Breast epithelium (tissue), 4 donors: ENCODE measurements at regions not wholly inside any gene's neighbourhood (a gene's known extent, or its start where the extent isn't known, plus 50 kb on each side); places are given as distances from the start of the nearest gene placed in this dataset.
"Not testable (repeated sequence)": the region's sequence is repeated elsewhere in the genome, so short reads cannot be mapped to it uniquely, and the experiment has no call there.

Experiments
- DNase-seq, 2 donors: peaks; one replicate each; pipeline ENCODE4 v3.0.0-alpha.2; 2019; ENCODE audit warnings: low spot score in 2 of 2
- H3K27ac ChIP-seq, 2 donors: fragments of 200-600 bp; sonication (generic) in 1 of 2; one replicate each; pipeline ENCODE4 v1.5.1; 2016 to 2019; ENCODE audit warnings: mild to moderate bottlenecking in 1 of 2
- H3K27me3 ChIP-seq, 2 donors: fragments of 200-600 bp; sonication (generic) in 1 of 2; one replicate each; pipeline versions ENCODE4 v1.5.1 to v1.6.0; 2017 to 2019; ENCODE audit warnings: control low read depth in 1 of 2, mild to moderate bottlenecking in 1 of 2
- H3K36me3 ChIP-seq: fragments of 200-600 bp; one replicate; pipeline ENCODE4 v1.5.1; 2019
- H3K4me1 ChIP-seq, 2 donors: fragments of 200-600 bp; sonication (generic); one replicate each; pipeline ENCODE4 v1.5.1; 2016 to 2019; ENCODE audit warnings: control low read depth in 1 of 2
- H3K4me3 ChIP-seq, 3 donors: fragments of 200-600 bp; sonication (generic); 1 replicate in 2 of 3; 2 replicates in 1 of 3; pipeline ENCODE4 v1.5.1; 2016 to 2019; ENCODE audit warnings: mild to moderate bottlenecking in 3 of 3, moderate library complexity in 2 of 3
- H3K9me3 ChIP-seq, 2 donors: fragments of 200-600 bp; sonication (generic) in 1 of 2; one replicate each; pipeline ENCODE4 v1.5.1; 2016 to 2019; ENCODE audit warnings: control low read depth in 1 of 2
- POLR2A ChIP-seq: fragments of 450-650 bp; IDR thresholded peaks from one replicate; pipeline ENCODE4 v1.6.1; 2016; ENCODE audit warnings: antibody characterized with exemption, mild to moderate bottlenecking, moderate library complexity
- POLR2AphosphoS5 ChIP-seq, 3 donors: sonication (generic); formaldehyde crosslinking; IDR thresholded peaks; one replicate each; pipeline ENCODE4 v1.6.1; 2017; ENCODE audit warnings: antibody characterized with exemption in 3 of 3
- intact Hi-C: fragments of 100-400 bp; cut with DNase I; formaldehyde crosslinking; loops from one replicate; pipeline ENCODE4 v1.15.1; 2023; ENCODE audit warnings: low total_unique reads
- TF ChIP-seq, protein P1 (sequence below), 3 donors: fragments of 450-650 bp; IDR thresholded peaks; one replicate each; pipeline ENCODE4 v1.5.1; 2016 to 2017; ENCODE audit warnings: antibody characterized with exemption in 3 of 3, mild to moderate bottlenecking in 3 of 3, moderate library complexity in 3 of 3

DNA sequence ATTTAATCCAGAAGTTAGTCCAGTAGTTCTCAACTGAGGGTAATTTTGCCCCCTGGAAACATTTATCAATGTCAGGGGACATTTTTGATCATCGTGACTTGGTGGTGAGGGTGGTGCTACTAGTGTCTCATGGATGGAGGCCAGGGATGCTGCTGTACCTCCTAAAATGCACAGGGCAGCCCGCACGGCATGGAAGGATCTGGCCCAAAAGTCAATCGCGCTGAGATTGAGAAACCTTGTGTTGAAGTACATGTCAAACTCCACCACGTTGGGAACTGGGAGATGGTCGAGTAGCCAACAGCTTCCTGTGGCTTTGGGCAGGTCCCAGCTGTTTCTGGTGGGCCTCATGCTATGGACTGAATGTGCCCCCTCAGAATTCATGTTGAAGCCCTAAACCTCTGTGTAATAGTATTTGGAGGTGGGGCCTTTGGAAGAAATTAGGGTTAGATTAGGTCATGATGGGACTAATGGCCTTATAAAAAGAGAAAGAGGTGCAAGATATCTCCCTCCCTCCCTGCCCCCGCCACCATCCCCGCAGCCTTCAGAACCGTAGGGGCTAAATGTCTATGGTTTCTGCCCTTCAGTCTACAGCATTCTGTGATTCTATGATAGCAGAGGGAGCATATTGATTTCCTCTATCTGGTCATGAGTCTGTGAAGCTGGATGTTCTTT is 259.7 kb downstream of the MYCN start:
- no peaks in the 10 kb centered on the region for H3K27me3 ChIP-seq
- no peaks in the 10 kb centered on the region for H3K9me3 ChIP-seq
- no peak overlapping the region for H3K4me3 ChIP-seq
- DNase-seq = no peak
- no peak overlapping the region for H3K27ac ChIP-seq
- H3K36me3 ChIP-seq = no peaks in the 10 kb centered on the region
- intact Hi-C loops = no loop called here
- TF ChIP-seq, protein P1, sequence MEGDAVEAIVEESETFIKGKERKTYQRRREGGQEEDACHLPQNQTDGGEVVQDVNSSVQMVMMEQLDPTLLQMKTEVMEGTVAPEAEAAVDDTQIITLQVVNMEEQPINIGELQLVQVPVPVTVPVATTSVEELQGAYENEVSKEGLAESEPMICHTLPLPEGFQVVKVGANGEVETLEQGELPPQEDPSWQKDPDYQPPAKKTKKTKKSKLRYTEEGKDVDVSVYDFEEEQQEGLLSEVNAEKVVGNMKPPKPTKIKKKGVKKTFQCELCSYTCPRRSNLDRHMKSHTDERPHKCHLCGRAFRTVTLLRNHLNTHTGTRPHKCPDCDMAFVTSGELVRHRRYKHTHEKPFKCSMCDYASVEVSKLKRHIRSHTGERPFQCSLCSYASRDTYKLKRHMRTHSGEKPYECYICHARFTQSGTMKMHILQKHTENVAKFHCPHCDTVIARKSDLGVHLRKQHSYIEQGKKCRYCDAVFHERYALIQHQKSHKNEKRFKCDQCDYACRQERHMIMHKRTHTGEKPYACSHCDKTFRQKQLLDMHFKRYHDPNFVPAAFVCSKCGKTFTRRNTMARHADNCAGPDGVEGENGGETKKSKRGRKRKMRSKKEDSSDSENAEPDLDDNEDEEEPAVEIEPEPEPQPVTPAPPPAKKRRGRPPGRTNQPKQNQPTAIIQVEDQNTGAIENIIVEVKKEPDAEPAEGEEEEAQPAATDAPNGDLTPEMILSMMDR (IDR thresholded peaks at IDR 0.05) = no peak
- TF ChIP-seq POLR2AphosphoS5 (IDR thresholded peaks at IDR 0.05) (no peak), POLR2A (no peak)
- H3K4me1 ChIP-seq = no peaks in the 10 kb centered on the region

DNA sequence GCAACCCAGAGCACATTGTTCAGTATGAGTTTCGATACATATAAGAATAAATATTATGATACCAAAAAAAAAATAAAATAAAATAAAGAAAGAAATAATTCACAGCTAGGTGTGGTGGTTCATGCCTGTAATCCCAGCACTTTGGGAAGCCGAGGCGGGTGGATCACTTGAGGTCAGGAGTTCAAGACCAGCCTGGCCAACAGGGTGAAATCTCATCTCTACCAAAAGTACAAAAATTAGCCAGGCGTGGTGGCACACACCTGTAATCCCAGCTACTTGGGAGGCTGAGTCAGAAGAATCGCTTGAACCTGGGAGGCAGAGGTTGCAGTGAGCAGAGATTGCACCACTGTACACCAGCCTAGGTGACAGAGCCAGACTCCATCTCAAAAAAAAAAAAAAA is 258.9 kb downstream of the MYCN start:
- H3K27ac ChIP-seq, H3K4me1 ChIP-seq, intact Hi-C loops, H3K27me3 ChIP-seq, H3K36me3 ChIP-seq, H3K9me3 ChIP-seq, DNase-seq, H3K4me3 ChIP-seq: not testable (repeated sequence)

DNA sequence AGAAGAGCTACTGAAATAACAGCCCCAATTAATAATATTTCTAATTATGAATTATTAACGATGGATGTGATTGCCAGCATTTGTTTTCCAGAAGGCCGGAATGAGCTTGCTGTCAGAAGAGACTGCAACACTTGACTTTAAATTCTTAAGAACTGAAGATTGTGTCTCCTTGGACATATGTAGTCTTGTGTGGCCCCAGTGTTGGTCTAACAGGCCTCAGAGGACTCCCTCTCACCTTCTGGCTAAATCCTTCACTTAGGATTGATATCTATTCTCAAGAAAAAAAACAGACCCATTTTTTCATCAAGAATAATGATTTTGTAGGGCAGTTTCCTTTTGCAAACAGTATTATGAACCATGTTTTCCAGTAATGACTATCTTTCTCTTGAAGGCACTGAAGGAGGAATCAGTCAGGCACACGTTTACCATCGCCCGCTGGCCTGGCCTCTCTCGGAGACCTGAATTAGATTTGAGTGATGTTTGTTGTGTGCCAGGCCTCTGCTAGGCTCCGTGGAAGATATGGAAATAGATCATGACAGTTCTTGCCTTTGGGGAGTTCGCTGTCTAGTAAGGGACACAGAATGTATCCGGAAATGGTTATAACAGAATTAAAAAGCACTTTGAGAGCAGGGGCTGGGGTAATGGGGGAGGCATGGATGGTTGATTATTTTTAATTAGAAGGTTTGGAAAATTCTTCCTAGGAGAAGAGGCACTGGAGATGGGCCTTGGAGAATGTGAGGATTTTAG is 258.0 kb downstream of the MYCN start:
- no peaks in the 10 kb centered on the region for H3K36me3 ChIP-seq
- no peak overlapping the region for H3K27ac ChIP-seq
- DNase-seq = no peak
- H3K27me3 ChIP-seq = no peaks in the 10 kb centered on the region
- no peaks in the 10 kb centered on the region for H3K9me3 ChIP-seq
- intact Hi-C loops = no loop called here
- no peak overlapping the region for H3K4me3 ChIP-seq
- no peak for TF ChIP-seq POLR2AphosphoS5 (IDR thresholded peaks at IDR 0.05)
- TF ChIP-seq POLR2A = no peak
- TF ChIP-seq, protein P1 (IDR thresholded peaks at IDR 0.05) = no peak
- H3K4me1 ChIP-seq = no peaks in the 10 kb centered on the region

DNA sequence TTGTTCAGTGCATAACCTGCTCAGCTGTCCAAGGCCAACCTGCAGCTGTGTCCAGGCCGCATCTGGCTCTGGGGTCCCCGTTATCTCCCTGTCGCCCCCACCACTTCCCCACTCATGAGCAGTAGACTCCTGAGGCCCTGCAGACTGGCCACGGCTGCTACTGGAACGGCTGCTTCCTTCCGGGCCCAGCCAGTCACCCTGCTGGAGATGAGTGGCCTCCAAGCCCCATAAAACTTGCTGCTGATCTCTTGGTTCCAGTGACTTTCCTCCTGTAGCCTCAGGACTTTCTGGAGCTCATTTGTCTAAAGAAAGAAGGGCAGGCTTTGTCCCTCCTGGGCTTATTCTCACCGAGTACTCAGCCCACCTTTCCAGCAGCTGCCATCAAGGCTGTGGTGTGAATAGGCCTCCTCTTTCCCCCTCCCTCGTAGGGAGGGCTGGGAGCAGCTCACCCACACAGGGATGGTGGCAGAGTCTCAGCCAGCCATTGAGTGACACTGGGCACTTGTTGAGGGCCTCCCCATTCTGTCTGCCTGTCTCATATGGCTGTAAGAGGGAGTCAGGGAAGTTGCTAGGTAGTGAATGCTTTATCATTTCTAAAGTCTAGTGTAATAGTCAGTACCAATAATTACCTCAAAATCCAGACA is 257.3 kb downstream of the MYCN start:
- H3K27ac ChIP-seq = no peak overlapping the region
- H3K4me3 ChIP-seq = no peak overlapping the region
- H3K4me1 ChIP-seq = no peaks in the 10 kb centered on the region
- intact Hi-C loops = no loop called here
- no peaks in the 10 kb centered on the region for H3K27me3 ChIP-seq
- H3K9me3 ChIP-seq = no peaks in the 10 kb centered on the region
- DNase-seq = no peak
- no peaks in the 10 kb centered on the region for H3K36me3 ChIP-seq
- TF ChIP-seq POLR2A = no peak
- TF ChIP-seq, protein P1 (IDR thresholded peaks at IDR 0.05) = no peak
- TF ChIP-seq POLR2AphosphoS5 (IDR thresholded peaks at IDR 0.05) = no peak

DNA sequence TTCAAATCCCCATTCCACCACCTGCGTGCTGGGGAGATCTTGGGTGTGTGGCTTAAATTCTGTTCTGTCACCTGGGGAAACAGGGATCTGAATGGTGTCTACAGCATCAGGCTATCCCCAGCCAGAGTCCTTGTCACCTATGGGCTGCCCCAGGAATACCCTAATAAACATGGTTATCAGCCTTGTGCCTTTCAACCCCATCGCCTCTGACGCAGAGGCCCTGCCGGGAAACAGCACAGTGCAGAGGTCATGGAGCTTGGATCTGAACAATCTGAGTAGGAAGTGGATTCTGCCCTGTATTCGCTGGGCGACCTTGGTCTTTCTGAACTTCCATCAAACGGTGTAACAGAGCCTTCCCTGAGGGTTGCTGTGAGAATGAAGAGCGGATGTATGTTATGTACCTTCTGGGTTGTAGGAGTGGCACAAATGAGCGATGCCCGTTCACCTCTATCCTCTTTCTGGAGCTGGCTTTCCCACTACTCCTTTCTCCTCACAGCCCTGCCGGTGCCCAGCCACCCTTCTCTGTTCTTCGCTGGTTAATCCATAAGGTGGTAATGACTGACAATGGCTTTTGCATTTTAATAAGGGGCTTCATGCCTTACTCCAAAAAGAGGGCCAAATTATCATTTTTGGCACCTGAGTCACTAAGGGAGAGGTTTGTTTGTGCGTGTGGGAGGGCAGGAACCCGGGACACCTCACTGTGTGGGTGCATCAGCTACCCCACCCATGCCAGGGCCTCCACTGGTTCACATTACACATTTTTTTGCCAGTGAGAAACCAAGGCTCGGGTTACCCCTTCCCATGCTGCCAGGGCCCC is 256.5 kb downstream of the MYCN start:
- Histone ChIP-seq H3K4me1 (no peaks in the 10 kb centered on the region), H3K4me3 (no peak overlapping the region), H3K27ac (no peak overlapping the region), H3K9me3 (no peaks in the 10 kb centered on the region), H3K27me3 (no peaks in the 10 kb centered on the region), H3K36me3 (no peaks in the 10 kb centered on the region)
- intact Hi-C loops = no loop called here
- DNase-seq = no peak
- TF ChIP-seq POLR2A (no peak), POLR2AphosphoS5 (IDR thresholded peaks at IDR 0.05) (no peak)
- TF ChIP-seq, protein P1 (IDR thresholded peaks at IDR 0.05) = no peak
